RWPE2 (cell line): ENCODE measurements at regions not wholly inside any gene's neighbourhood (a gene's known extent, or its start where the extent isn't known, plus 50 kb on each side); places are given as distances from the start of the nearest gene placed in this dataset.

Experiments
- ATAC-seq: fragments of 200-7000 bp; cut with Tn5 transposase; 3 replicates; pipeline ENCODE4 v1.9.1; 2021; ENCODE audit warnings: low read depth
- DNase-seq: peaks from one replicate; pipeline ENCODE4 v3.0.0-alpha.2; 2020; ENCODE audit warnings: low spot score
- H3K27ac ChIP-seq: fragments of 450-650 bp; 2 replicates; pipeline ENCODE4 v1.5.1; 2017; ENCODE audit warnings: mild to moderate bottlenecking; ENCODE audit not compliant: poor library complexity, severe bottlenecking
- H3K27me3 ChIP-seq: fragments of 250-450 bp; sonication (Bioruptor Pico); 2 replicates; pipeline ENCODE4 v1.5.1; 2021; ENCODE audit warnings: mild to moderate bottlenecking, moderate library complexity; ENCODE audit not compliant: insufficient read depth, poor library complexity, severe bottlenecking
- H3K36me3 ChIP-seq: fragments of 250-450 bp; sonication (Bioruptor Pico); 2 replicates; pipeline ENCODE4 v1.5.1; 2020; ENCODE audit warnings: low read depth, mild to moderate bottlenecking, moderate library complexity
- H3K4me1 ChIP-seq: fragments of 250-450 bp; sonication (Bioruptor Pico); 2 replicates; pipeline ENCODE4 v1.5.1; 2021; ENCODE audit warnings: mild to moderate bottlenecking, moderate library complexity; ENCODE audit not compliant: insufficient read depth, poor library complexity, severe bottlenecking
- H3K4me3 ChIP-seq: fragments of 250-450 bp; sonication (Bioruptor Pico); 2 replicates; pipeline ENCODE4 v1.5.1; 2021; ENCODE audit warnings: mild to moderate bottlenecking, moderate library complexity; ENCODE audit not compliant: severe bottlenecking
- H3K9me3 ChIP-seq: fragments of 250-450 bp; sonication (Bioruptor Pico); 2 replicates; pipeline ENCODE4 v1.5.1; 2021; ENCODE audit warnings: mild to moderate bottlenecking, moderate library complexity; ENCODE audit not compliant: severe bottlenecking
- CTCF ChIP-seq: fragments of 450-650 bp; IDR thresholded peaks from one replicate; pipeline ENCODE4 v1.5.1; 2017; ENCODE audit warnings: mild to moderate bottlenecking, moderate library complexity; ENCODE audit not compliant: poor library complexity, severe bottlenecking

GRCh38 chr6:50992704-50993625 is 174.3 kb downstream of the TFAP2B start:
- Histone ChIP-seq H3K27me3 (no peaks in the 10 kb centered on the region), H3K4me3 (no peak overlapping the region), H3K9me3 (no peaks in the 10 kb centered on the region), H3K27ac (no peak overlapping the region), H3K36me3 (no peaks in the 10 kb centered on the region), H3K4me1 (no peaks in the 10 kb centered on the region)
- TF ChIP-seq CTCF: no peak
- ATAC-seq (no peak), DNase-seq (no peak)

GRCh38 chr6:50993941-50994720 is 175.5 kb downstream of the TFAP2B start:
- H3K27ac ChIP-seq: no peak overlapping the region

GRCh38 chr6:50995036-50995435 is 176.4 kb downstream of the TFAP2B start:
- Histone ChIP-seq H3K36me3 (no peaks in the 10 kb centered on the region), H3K27me3 (peaks cover 2% of the 10 kb centered on the region), H3K4me1 (no peaks in the 10 kb centered on the region), H3K9me3 (no peaks in the 10 kb centered on the region), H3K27ac (no peak overlapping the region), H3K4me3 (no peak overlapping the region)
- no peak for ATAC-seq
- TF ChIP-seq CTCF: no peak
- no peak for DNase-seq

More at GRCh38 chr6:50993941-50994720, 175.5 kb downstream of the TFAP2B start:
- Histone ChIP-seq H3K4me3 (no peak overlapping the region), H3K9me3 (no peaks in the 10 kb centered on the region), H3K4me1 (no peaks in the 10 kb centered on the region), H3K36me3 (no peaks in the 10 kb centered on the region), H3K27me3 (peaks cover 2% of the 10 kb centered on the region)
- TF ChIP-seq CTCF: no peak
- ATAC-seq: no peak
- no peak for DNase-seq

GRCh38 chr6:50998905-50999304 is 180.2 kb downstream of the TFAP2B start:
- DNase-seq (no peak), ATAC-seq (no peak)
- no peak overlapping the region for H3K27ac ChIP-seq
- no peak overlapping the region for H3K4me3 ChIP-seq
- no peaks in the 10 kb centered on the region for H3K36me3 ChIP-seq
- H3K27me3 ChIP-seq: peaks cover 2% of the 10 kb centered on the region
- H3K4me1 ChIP-seq: no peaks in the 10 kb centered on the region
- no peaks in the 10 kb centered on the region for H3K9me3 ChIP-seq
- TF ChIP-seq CTCF: no peak
